Inflammatory macrophage treated with lipopolysaccharide for 1 hour (primary cell): ENCODE measurements at regions not wholly inside any gene's neighbourhood (a gene's known extent, or its start where the extent isn't known, plus 50 kb on each side); places are given as distances from the start of the nearest gene placed in this dataset.

Experiments
- DNase-seq, 2 donors: peaks; one replicate each; pipeline ENCODE4 v3.0.0-alpha.2; 2020 to 2022

- DNase-seq, result no peak
Observed at GRCh38 chr20:63067721-63068560, 61.2 kb upstream of the BHLHE23 start.

- no peak for DNase-seq
Observed at GRCh38 chr20:63067266-63067635, 60.5 kb upstream of the BHLHE23 start.

- no peak for DNase-seq
Observed at GRCh38 chr20:63066506-63067265, 59.9 kb upstream of the BHLHE23 start.

- no peak for DNase-seq
Observed at GRCh38 chr20:63065911-63066310, 59.1 kb upstream of the BHLHE23 start.

GRCh38 chr20:63064745-63065711 lies 58.3 kb upstream of the BHLHE23 start:
- DNase-seq, result no peak

- no peak for DNase-seq
Observed at GRCh38 chr20:63064310-63064709, 57.5 kb upstream of the BHLHE23 start.

- DNase-seq, result no peak
Observed at GRCh38 chr20:63062188-63063140, 55.7 kb upstream of the BHLHE23 start.

GRCh38 chr20:63061771-63062100 lies 55.0 kb upstream of the BHLHE23 start:
- DNase-seq, result no peak

- DNase-seq, result no peak
Observed at GRCh38 chr20:63061051-63061770, 54.4 kb upstream of the BHLHE23 start.

GRCh38 chr20:63060057-63060991 lies 53.6 kb upstream of the BHLHE23 start:
- no peak for DNase-seq

GRCh38 chr20:63059684-63060056 lies 52.9 kb upstream of the BHLHE23 start:
- no peak for DNase-seq

- no peak for DNase-seq
Observed at GRCh38 chr20:63058696-63059335, 52.1 kb upstream of the BHLHE23 start.

- DNase-seq, result no peak
Observed at GRCh38 chr20:63057171-63058117, 50.7 kb upstream of the BHLHE23 start.

- DNase-seq, result peak in 1 of 2 donors; percentile 3
Observed at GRCh38 chr20:63056236-63057170, 49.7 kb upstream of the BHLHE23 start.
